Left cardiac atrium (tissue), 4 donors: ENCODE measurements at regions not wholly inside any gene's neighbourhood (a gene's known extent, or its start where the extent isn't known, plus 50 kb on each side); places are given as distances from the start of the nearest gene placed in this dataset.
A peak's percentile ranks its signal among the peaks of the same experiment; 100 is the strongest.
"Not testable (repeated sequence)": the region's sequence is repeated elsewhere in the genome, so short reads cannot be mapped to it uniquely, and the experiment has no call there.

Source experiments
- ATAC-seq, 2 donors: fragments of 200-7000 bp; cut with Tn5 transposase; one replicate each; pipeline ENCODE4 v1.9.1; 2020; ENCODE audit warnings: mild to moderate bottlenecking in 2 of 2, moderate library complexity in 2 of 2
- DNase-seq: peaks from one replicate; pipeline ENCODE4 v3.0.0-alpha.2; 2020
- intact Hi-C, 2 donors: fragments of 100-400 bp; cut with DNase I; formaldehyde crosslinking; loops; one replicate each; pipeline versions ENCODE4 v1.14.1 to v1.15.1; 2022 to 2023
- donor health status: DM: no; HTN: yes; CAD: no.
- donor health status: DM: no; HTN: yes; CAD: no; lungs with severe emphysema.
- donor health status: DM: yes; HTN: yes; CAD: no.
- donor health status: Dilated cardiomyopathy.

DNA sequence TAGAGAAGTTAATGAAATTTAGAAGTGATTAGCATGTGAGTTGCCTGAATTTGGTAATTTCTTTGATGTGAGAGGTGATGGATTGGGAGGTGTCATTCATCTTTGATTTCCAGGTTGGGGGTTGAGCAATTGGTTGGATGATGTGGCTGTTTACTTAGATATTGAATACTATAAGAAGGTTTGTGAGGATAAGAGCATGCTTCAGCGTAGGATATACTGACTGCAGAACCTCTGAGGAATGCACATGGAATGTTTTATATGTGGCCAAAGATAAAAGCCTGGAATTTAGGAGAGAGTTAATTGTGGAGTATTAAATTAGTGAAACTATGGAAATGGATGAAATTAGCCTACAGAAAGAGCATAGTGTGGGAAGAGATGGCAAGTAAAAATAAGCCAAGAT, 165.4 kb upstream of the MAD2L1 start:
- intact Hi-C loops: no loop called here
- ATAC-seq (peak in 1 of 2 donors; percentile 59), DNase-seq (no peak)

DNA sequence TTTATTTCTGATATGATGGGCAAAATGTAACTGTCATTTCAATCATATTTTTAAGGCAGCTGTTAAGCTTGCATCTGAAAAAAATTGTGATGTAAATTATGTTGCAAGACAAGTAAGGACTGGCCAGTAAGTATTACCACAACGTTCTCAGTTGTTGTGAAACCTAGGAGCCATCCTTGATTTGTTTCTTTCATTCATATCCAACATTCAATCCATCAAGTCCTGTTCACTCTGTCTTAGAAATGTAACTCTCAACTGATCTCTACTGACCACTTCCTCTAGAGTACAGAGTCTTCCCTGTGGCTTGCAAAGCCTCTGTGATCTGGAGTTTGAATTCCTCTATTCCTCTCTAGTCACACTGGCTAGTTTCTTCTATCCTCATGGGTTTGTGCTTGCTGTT, 161.4 kb upstream of the MAD2L1 start:
- no peak for DNase-seq
- peak; percentile 41 to 61 for ATAC-seq
- intact Hi-C loops: no loop called here

DNA sequence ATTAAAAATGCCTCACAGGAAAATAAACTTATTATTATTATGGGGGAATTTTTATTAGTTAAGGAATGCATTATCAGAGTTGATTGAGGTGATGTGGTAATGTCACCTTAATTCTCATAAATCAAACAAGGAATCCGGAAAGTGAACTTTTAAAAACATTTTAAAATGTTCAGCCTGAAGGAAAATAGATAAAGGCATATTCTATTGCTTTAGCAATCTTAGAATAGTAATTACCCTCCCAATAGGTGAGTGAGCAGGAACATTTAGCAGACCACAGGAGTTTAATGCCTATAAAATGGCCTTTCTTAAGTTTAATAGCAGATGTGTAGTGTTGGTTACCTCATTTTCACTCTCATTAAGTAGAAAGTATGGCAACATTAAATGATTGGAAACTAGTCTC, 160.9 kb upstream of the MAD2L1 start:
- no peak for ATAC-seq
- intact Hi-C loops: no loop called here
- DNase-seq: no peak

DNA sequence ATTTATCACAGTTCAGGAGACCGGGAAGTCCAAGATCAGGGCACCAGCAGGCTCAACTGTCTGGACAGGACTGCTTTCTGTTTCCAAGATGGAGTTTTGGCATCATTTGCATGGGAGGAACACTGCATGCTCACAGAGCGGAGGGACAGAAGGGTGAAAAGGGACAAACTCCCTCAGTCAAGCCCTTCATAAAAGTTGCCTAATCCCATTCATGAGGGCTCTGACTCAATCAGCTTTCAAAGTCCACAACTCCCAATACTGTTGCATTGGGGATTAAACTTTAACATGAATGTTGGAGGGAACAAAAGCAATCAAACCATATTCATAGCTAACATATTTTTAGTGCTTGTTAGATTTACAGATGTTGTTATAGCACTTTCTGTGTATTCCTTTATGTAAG, 158.9 kb upstream of the MAD2L1 start:
- ATAC-seq: no peak
- intact Hi-C loops: no loop called here
- no peak for DNase-seq

DNA sequence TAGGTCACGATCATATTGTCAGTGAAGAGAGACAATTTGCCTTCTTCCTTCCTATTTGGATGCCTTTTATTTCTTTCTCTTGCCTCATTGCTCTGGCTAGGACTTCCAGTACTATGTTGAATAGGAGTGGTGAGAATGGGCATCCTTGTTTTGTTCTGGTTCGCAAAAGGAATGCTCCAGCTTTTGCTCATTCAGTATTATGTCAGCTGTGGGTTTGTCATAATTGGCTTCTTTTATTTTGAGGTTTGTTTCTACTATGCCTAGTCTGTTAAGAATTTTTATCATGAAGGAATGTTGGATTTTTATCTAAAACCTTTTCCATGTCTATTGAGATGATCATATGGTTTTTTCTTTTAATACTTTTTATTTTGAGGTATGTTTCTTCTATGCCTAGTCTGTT, 152.3 kb upstream of the MAD2L1 start:
- ATAC-seq (no peak), DNase-seq (no peak)
- intact Hi-C loops: no loop called here

DNA sequence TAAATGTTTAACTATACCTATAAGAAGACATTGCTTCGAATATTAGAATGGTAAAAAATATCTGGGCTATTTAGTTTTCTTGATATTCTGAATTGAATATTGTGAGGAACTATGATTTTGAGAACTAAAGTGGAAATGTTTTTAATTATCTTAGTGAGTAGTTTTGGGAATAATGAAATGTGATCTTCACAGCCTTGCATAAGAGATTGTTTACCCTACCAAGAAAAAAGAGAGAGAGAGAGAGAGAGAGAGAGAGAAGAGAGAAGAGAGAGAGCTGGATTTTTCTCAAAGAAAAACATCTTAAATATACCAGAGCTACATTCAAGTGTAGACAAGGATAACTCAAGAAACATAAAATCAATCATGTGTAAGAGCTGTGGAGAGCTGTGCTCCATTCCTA, 148.7 kb upstream of the MAD2L1 start:
- ATAC-seq (no peak), DNase-seq (no peak)
- intact Hi-C loops: no loop called here

DNA sequence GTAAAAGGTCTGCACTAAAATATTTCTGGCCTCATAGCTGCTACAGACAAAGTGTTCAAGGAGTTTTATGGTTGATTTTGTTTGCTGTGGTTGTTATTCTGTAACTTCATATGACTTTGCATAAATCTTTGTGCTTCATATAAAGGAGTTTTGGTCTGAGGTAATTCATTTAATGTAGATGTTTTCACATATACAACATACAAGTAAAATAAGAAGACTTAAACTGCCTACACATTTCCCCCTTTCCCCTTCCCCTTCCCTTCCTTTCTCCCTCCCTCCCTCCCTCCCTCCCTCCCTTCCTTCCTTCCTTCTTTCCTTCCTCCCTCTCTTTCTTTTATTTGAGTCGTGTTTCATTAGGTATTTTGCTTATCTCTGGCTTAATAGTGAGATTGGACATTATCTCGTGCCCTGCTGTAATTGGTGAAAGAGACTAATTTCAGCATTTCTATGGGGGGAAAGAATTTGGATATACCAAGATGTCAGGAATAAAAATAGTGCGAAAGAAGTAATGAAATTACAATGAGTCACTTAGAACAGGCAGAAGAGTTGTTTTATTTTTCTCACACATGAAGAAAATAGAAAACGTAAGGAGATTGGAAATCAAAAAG, 144.9 kb upstream of the MAD2L1 start:
- ATAC-seq: no peak
- no peak for DNase-seq
- intact Hi-C loops: no loop called here

DNA sequence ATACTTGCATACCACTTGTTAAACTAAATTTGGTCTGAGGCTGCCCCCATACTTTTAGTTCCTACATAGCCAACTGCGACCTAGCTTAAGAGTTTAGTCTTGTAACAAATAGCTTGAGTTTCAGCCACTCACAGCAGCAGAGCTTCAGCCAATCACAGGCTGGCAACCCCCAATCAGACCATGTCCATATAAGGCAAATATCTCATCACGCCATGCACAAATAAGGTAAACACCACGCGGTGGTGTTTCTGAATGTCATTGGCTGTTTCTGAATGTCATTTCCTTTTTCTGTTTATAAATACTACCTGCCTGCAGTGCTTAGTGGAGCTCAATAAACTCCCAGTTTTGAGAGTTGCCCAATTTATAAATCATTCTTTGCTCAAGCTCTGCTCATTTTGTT, 143.1 kb upstream of the MAD2L1 start:
- ATAC-seq (no peak), DNase-seq (no peak)
- intact Hi-C loops: no loop called here

DNA sequence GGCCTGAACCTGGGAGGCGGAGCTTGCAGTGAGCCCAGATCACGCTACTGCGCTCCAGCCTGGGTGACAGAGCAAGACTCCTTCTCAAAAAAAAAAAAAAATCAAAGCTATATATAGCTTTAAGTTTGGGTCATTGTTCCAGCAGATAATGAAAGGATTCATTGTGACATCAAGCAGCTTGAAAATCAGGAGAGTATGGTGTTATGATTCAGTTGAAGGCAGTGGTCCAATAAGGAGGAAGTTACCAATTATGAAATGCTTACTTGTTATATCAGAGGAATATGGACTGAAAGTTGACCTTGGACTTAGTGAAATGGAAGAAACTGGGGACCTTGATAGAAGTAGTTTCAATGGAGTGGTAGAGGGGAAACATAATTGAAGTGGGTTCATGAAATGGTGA, 140.4 kb upstream of the MAD2L1 start:
- ATAC-seq: no peak
- intact Hi-C loops: no loop called here
- DNase-seq: no peak

DNA sequence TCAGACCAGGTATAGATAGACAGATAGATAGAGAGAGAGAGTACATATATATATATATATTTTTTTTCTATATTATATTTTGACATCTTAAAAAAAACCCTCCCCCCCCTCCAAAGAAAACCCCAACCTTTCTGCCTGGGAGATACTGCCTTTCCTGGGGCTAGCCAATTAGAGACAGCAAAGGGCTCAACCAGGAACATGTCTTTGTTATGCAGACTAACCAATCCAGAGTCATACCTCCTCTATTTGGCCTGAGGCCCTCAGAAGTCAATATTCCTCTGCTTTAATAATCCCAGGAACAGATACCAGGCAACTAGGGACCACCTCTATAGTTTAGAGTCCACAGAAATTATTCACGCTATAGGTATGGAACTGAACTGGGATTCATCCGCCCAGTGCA, 135.6 kb upstream of the MAD2L1 start:
- DNase-seq (no peak), ATAC-seq (no peak)
- intact Hi-C loops: no loop called here

DNA sequence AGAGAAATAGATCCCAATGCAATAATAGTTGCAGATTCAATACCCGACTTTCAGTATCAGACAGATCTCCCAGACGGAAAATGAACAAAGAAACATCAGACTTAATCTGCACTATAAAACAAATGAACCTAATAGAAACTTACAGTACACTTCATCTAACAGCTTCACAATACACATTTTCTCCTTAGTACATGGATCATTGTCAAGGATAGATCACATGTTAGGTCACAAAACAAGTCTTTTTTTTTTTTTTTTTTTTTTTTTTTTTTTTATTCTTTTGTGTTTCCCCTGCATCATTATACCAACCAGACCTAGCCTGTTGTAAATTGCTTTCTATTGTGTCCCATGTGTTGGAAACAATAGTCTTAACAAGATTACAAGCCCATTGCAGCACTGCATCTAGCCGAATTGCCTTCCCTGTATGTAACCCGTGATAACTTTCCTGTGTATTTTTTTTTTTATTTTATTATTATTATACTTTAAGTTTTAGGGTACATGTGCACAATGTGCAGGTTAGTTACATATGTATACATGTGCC, 134.0 kb upstream of the MAD2L1 start:
- ATAC-seq, intact Hi-C loops, DNase-seq: not testable (repeated sequence)

DNA sequence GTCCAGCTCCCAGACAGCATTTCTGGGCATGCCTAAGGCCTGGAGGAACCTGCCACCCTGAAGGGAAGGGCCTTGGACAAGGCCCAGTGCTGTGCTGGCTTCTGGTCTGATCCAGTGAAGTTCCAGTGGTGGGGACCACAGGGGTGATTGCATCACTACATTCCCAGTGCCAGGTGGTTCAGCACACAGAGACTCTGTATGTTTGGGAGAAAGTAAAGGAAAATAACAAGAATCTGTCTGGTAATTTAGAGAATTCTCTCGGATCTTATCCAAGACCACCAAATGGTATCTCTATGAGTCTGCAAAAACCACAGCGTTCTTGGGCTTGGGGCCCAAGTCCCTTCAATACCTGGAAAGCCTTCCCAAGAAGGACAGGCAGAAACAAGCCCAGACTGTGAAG, 131.8 kb upstream of the MAD2L1 start:
- no peak for DNase-seq
- no peak for ATAC-seq
- intact Hi-C loops: no loop called here

DNA sequence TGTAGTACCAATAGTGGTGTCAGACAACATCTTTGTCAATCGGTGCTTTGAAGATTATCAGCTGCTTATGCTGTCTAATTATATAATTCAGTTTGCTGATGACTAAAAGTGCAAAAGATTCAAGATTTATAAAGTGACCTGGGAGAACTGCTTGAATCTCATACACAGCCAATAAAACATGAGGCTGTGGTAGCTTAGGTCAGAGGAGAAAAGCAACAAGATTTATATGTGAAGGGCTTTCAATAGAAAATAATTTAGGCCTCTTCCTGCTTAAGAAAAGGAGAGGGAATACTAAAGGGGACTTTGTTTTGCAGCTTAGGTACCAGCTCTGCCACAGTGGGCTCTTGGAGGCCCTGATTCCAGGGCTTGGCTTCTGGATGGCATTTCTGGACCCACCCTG, 111.0 kb upstream of the MAD2L1 start:
- intact Hi-C loops: no loop called here
- DNase-seq: no peak
- no peak for ATAC-seq

DNA sequence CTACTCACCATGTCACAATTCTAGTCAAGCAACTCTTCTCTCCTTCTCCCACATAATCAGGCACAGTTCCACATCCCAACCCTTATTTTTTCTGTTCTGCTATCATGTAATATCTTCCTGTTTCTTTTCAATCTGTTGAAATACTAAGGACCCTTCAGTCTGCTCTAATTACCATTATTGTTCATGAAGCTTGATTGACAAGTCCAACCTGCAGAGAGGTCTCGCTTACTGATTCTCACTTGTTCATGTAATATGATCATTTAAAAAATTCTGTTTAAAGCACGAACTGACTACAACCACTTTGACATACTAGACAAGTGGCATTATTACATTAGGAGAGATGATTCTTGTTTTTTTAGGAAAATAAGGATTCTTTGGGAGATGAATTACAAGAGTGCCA, 108.6 kb upstream of the MAD2L1 start:
- DNase-seq (no peak), ATAC-seq (no peak)
- intact Hi-C loops: no loop called here

DNA sequence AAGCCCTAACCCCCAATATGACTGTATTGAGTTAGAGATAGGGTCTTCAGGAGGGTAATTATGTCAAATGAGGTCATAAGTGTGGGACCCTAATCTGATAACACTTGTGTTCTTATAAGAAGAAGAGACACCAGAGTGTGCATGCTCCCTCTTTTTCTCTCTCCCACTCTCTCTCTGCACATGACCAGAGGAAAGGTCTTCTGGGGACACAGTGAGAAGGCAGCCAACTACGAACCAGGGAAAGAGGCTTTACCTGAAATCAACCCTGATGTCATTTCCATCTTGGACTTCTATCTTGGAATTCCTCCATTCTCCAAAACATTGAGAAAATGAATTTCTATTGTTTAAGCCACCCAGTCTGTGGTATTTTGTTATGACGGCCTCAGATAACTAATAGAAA, 97.2 kb upstream of the MAD2L1 start:
- no peak for ATAC-seq
- no peak for DNase-seq
- intact Hi-C loops: no loop called here

DNA sequence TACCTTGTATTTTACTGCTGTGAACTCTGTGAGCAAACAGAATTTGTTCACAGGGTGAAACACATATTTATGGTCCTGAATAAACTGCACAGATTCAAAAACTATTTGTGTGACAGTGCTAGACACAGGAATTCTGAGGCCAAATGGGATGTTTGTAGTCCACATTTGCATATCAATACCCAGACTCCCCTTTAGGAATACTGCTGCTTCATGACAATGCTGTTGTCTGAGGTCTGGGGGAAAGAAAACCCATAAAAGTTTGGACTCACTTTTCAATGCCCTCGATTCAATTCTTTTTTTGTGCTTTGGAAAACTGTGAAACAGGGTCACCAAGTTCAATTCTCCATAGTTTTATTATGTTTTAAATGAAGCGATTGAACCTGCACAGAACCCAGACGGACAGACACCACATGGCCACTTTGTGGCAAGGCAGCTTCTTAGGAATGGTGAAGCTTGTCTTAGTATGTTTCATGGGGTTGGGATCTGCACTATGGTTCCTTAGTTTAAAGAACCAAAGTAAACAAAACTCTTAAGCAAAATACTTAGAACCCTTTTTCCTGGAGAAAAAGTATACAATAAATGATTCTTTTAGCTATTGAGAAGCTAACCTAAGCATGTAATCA, 92.3 kb upstream of the MAD2L1 start:
- no peak for ATAC-seq
- intact Hi-C loops: loop anchor here (2.0 to 10.0 kb wide), 7 partner anchors 556 to 1096 kb away; partner anchors contain the start of gene PRDM5 (in 1 of the 2)
- no peak for DNase-seq

DNA sequence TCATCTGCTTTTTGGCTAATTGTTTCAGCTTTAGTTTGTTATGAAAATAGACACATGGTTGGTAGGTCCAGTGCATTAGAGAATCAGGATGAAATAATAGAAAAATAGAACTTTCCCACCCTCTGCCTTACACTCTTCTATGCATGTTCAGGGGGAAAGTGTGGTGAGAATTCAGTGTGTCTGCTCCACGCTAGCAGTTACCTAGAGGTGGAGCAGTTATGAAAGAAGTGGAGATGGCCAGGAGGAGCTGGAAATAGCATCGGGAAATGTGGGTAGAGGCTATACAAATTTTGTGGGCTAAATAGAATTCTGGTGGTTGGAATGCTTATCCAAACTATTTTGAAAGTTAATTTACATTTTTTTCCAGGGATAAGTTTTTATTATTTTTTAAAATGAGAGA, 91.4 kb upstream of the MAD2L1 start:
- intact Hi-C loops: loop anchor here (2.0 to 10.0 kb wide), 7 partner anchors 557 to 1097 kb away; partner anchors contain the start of gene PRDM5 (in 1 of the 2)
- DNase-seq: no peak
- no peak for ATAC-seq

DNA sequence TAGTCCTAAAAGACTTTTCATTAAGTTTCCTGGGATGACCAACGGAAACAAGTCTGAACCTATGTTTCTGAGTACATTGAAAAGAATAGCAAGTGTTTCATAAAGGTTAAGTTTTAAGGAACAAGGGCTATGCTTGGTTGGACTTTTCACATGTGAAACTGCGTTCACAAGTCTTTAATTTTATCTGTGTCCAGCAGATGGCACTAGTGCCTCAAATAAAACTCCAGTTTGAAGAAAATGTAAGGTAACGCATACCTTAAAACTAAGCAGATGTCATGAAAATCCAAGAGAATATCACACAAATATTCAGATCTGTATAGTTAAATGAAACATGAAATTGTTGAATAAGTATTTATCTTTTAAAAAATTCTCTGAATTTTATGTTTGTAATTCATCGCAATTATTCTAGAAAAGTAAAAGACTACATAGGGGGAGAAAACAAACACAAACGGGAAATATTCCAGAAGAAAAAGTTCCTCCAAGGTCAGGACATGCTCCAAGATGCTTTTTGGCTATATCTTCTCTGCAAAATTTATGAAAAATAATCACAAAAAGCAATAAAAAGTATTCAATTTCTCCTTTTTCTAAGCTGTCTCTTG, 89.6 kb upstream of the MAD2L1 start:
- intact Hi-C loops: loop anchor here (5.0 to 10.0 kb wide), 6 partner anchors 559 to 1099 kb away; partner anchors contain the start of gene PRDM5 (in 1 of the 2)

DNA sequence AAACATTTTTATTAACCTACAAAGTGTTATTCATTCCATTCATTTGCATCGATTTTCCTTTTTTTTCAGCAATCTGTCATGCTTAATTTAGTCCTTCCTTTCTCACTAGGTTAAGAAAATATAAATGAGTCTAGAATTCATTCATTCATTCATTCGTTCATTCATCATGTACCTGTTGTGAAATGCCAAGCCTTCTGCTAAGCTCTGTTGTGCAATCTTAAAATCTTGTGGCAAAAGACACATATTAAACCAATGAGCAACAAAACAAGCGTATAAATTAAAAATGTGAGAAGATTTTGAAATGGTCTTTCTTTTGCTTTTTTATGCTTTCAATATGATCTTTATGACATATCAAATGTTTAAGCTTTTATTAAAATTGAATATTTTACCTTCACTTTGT, 88.6 kb upstream of the MAD2L1 start:
- DNase-seq (no peak), ATAC-seq (no peak)
- intact Hi-C loops: loop anchor here (5.0 to 10.0 kb wide), 6 partner anchors 560 to 1100 kb away; partner anchors contain the start of gene PRDM5 (in 1 of the 2)

More for the DNA sequence above, 89.6 kb upstream of the MAD2L1 start:
- DNase-seq (no peak), ATAC-seq (no peak)

DNA sequence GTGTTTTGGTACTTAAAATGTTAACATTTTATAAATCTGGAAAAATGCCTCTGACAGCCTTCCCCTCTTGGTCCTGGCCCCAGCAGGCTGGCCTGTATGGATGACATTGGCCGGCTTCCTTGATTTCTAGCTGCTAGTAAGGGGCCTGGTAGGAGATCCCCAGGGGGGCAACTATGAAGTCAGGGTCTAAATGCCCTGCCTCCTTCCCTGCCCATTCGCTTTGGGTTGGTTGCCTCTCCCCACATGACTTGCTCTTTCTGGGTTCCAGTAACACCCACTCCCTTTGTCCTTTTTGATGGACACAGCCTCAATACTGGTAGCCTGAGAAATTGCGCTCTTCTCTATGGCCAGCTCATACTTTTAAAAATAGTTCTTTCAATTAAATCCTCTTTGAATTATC, 78.0 kb upstream of the MAD2L1 start:
- intact Hi-C loops: no loop called here
- ATAC-seq: no peak
- DNase-seq: no peak

DNA sequence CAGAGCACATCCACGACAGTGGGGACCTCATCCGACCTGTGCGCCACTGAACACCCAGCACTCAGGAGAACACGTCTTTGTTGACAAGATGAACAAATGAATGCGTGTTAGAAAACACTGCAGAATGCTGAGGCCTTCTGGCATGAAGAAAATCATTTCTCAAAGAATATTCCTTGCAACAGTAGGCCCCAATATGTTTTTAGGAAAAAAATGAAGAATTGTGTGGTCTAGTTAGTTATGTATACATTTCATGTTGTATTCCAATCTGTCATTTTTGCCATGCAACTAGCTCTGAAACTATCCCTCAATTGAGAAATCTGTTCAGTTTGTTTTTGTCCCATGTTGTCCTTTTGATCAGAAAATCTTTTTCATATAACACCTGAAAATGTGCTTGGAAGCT, 77.4 kb upstream of the MAD2L1 start:
- intact Hi-C loops: no loop called here
- no peak for ATAC-seq
- DNase-seq: no peak
